NCI-H526 treated with DMSO at 0.1 percent for 48 hours (cell line): ENCODE measurements at regions not wholly inside any gene's neighbourhood (a gene's known extent, or its start where the extent isn't known, plus 50 kb on each side); places are given as distances from the start of the nearest gene placed in this dataset.

Experiments used
- DNase-seq: peaks from one replicate; lab custom pipeline; 2025; lab: John Stamatoyannopoulos, UW

GRCh38 chr3:177673112-177673914, 476.0 kb upstream of the TBL1XR1 start:
- DNase-seq: no peak

GRCh38 chr3:177674186-177674585, 476.9 kb upstream of the TBL1XR1 start:
- no peak for DNase-seq

- DNase-seq: peak; percentile 91
Observed at GRCh38 chr3:177676148-177676547, 478.9 kb upstream of the TBL1XR1 start.

GRCh38 chr3:177676947-177677587, 479.8 kb upstream of the TBL1XR1 start:
- no peak for DNase-seq

- no peak for DNase-seq
Observed at GRCh38 chr3:177679568-177680471, 482.5 kb upstream of the TBL1XR1 start.

- DNase-seq: no peak
Observed at GRCh38 chr3:177680472-177680821, 483.2 kb upstream of the TBL1XR1 start.

- no peak for DNase-seq
Observed at GRCh38 chr3:177681156-177681555, 483.9 kb upstream of the TBL1XR1 start.

GRCh38 chr3:177681852-177682251, 484.6 kb upstream of the TBL1XR1 start:
- no peak for DNase-seq

GRCh38 chr3:177683586-177683985, 486.3 kb upstream of the TBL1XR1 start:
- DNase-seq: no peak

- DNase-seq: no peak
Observed at GRCh38 chr3:177686671-177687070, 489.4 kb upstream of the TBL1XR1 start.

- no peak for DNase-seq
Observed at GRCh38 chr3:177687291-177687690, 490.0 kb upstream of the TBL1XR1 start.

- no peak for DNase-seq
Observed at GRCh38 chr3:177688152-177688551, 490.9 kb upstream of the TBL1XR1 start.

- DNase-seq: no peak
Observed at GRCh38 chr3:177689077-177689476, 491.8 kb upstream of the TBL1XR1 start.

- DNase-seq: no peak
Observed at GRCh38 chr3:177689869-177690268, 492.6 kb upstream of the TBL1XR1 start.

GRCh38 chr3:177690306-177690705, 493.0 kb upstream of the TBL1XR1 start:
- DNase-seq: no peak

GRCh38 chr3:177692304-177692975, 495.2 kb upstream of the TBL1XR1 start:
- no peak for DNase-seq

- DNase-seq: peak; percentile 52
Observed at GRCh38 chr3:177693616-177694264, 496.5 kb upstream of the TBL1XR1 start.

GRCh38 chr3:177694316-177694715, 497.0 kb upstream of the TBL1XR1 start:
- DNase-seq: peak; percentile 63

- no peak for DNase-seq
Observed at GRCh38 chr3:177694951-177695350, 497.7 kb upstream of the TBL1XR1 start.

- DNase-seq: no peak
Observed at GRCh38 chr3:177700117-177700516, 502.8 kb upstream of the TBL1XR1 start.

- DNase-seq: no peak
Observed at GRCh38 chr3:177703788-177704187, 506.5 kb upstream of the TBL1XR1 start.
